ENCODE measurements at regions not wholly inside any gene's neighbourhood (a gene's known extent, or its start where the extent isn't known, plus 50 kb on each side); places are given as distances from the start of the nearest gene placed in this dataset.
"Not testable (repeated sequence)": the region's sequence is repeated elsewhere in the genome, so short reads cannot be mapped to it uniquely, and the experiment has no call there.

- DNase-seq (ENCODE audit: low spot score in 2 of 2), result no peak
- TF ChIP-seq CTCF (IDR thresholded peaks at IDR 0.05), result no peak
- TF ChIP-seq POLR2A (IDR thresholded peaks at IDR 0.05), result no peak
- intact Hi-C loops (cut with DNase I; ENCODE audit: low total_unique reads), result no loop called here
- WGBS, 2 donors, result 43 to 61% methylated on average over 7 of the region's 7 CpGs
- H3K4me3 ChIP-seq (ENCODE audit: low read depth, poor library complexity, severe bottlenecking), result no peak overlapping the region
These were observed 185.6 kb upstream of the SALL3 start for GRCh38 chr18:78794071-78794430.

DNA sequence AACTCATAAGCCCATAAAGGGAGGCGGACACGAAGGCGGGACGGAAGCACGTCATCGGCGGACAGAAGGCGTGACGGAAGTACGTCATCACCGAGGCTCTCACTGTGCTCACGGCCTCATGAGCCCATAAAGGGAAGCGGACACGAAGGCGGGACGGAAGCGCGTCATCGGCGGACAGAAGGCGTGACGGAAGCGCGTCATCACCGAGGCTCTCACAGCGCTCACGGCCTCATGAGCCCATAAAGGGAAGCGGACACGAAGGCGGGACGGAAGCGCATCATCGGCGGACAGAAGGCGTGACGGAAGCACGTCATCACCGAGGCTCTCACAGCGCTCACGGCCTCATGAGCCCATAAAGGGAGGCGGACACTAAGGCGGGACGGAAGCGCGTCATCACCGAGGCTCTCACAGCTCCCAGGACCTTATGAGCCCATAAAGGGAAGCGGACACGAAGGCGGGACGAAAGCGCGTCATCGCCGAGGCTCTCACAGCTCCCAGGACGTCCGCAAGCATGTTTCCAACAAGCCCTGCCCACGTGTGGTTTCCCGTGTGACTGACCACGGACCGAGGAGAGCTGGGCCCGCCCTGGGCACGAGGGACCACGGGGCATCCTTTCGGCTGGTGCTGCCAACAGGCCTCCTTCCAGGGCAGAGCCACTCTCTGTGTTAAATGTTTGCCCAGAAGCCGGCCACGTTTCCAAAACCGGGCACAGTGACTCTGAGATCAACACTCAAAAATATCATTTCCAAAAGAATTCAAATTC is 182.7 kb upstream of the SALL3 start:
- WGBS, 2 donors, result 93% methylated on average over 67 of the region's 67 CpGs
- H3K4me3 ChIP-seq (ENCODE audit: low read depth, poor library complexity, severe bottlenecking), result no peak overlapping the region
- no peak for DNase-seq (ENCODE audit: low spot score in 2 of 2)
- TF ChIP-seq CTCF (IDR thresholded peaks at IDR 0.05) (no peak), POLR2A (IDR thresholded peaks at IDR 0.05) (no peak)
- intact Hi-C loops (cut with DNase I; ENCODE audit: low total_unique reads), result no loop called here

- no peak for DNase-seq (ENCODE audit: low spot score in 2 of 2)
- TF ChIP-seq CTCF (IDR thresholded peaks at IDR 0.05) (no peak), POLR2A (IDR thresholded peaks at IDR 0.05) (no peak)
These were observed 182.1 kb upstream of the SALL3 start for GRCh38 chr18:78797499-78797898.

GRCh38 chr18:78798402-78799175 is 181.0 kb upstream of the SALL3 start:
- WGBS, 2 donors, result 83 to 85% methylated on average over 29 of the region's 29 CpGs
- no peak for TF ChIP-seq CTCF (IDR thresholded peaks at IDR 0.05)
- no peak for TF ChIP-seq POLR2A (IDR thresholded peaks at IDR 0.05)
- DNase-seq (ENCODE audit: low spot score in 2 of 2), result no peak
- intact Hi-C loops (cut with DNase I; ENCODE audit: low total_unique reads), result no loop called here
- H3K4me3 ChIP-seq (ENCODE audit: low read depth, poor library complexity, severe bottlenecking), result no peak overlapping the region

More at GRCh38 chr18:78797499-78797898, 182.1 kb upstream of the SALL3 start:
- H3K4me3 ChIP-seq (ENCODE audit: low read depth, poor library complexity, severe bottlenecking), result no peak overlapping the region
- 87 to 89% methylated on average over 11 of the region's 11 CpGs for WGBS, 2 donors
- intact Hi-C loops (cut with DNase I; ENCODE audit: low total_unique reads), result no loop called here

DNA sequence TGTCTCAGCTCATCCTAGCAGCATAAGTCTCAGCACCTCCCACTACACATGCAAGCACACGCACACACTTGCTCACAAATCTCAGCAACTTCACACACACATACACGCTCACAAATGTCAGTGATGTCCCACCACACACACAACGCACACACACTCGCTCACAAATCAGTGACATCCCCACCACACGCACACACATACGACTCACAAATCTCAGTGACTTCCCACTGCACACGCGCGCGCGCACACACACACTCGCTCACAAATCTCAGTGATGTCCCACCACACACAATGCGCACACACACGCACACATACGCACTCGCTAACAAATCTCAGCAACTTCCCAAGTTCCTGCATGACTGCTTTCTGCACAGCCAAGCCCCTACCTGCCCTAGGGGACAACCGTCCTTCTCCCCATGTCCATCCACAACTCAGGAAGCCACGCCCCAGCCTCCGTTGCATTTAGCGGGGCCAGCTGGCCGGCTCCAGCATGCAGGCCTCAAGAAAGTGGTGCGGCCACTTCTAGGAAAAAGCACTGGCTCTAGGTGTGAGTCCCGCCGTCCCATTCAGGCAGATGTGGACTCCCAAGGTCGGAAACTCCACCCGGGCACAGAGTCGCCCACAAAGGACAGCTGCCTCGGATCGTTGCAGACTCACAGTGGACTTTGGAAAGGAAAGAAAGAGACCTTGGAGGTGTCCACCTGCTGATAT is 180.1 kb upstream of the SALL3 start:
- intact Hi-C loops (cut with DNase I; ENCODE audit: low total_unique reads), result no loop called here
- H3K4me3 ChIP-seq (ENCODE audit: low read depth, poor library complexity, severe bottlenecking), result no peak overlapping the region
- TF ChIP-seq POLR2A (IDR thresholded peaks at IDR 0.05) (no peak), CTCF (IDR thresholded peaks at IDR 0.05) (no peak)
- WGBS, 2 donors, result 72 to 84% methylated on average over 29 of the region's 29 CpGs
- DNase-seq (ENCODE audit: low spot score in 2 of 2), result no peak

DNA sequence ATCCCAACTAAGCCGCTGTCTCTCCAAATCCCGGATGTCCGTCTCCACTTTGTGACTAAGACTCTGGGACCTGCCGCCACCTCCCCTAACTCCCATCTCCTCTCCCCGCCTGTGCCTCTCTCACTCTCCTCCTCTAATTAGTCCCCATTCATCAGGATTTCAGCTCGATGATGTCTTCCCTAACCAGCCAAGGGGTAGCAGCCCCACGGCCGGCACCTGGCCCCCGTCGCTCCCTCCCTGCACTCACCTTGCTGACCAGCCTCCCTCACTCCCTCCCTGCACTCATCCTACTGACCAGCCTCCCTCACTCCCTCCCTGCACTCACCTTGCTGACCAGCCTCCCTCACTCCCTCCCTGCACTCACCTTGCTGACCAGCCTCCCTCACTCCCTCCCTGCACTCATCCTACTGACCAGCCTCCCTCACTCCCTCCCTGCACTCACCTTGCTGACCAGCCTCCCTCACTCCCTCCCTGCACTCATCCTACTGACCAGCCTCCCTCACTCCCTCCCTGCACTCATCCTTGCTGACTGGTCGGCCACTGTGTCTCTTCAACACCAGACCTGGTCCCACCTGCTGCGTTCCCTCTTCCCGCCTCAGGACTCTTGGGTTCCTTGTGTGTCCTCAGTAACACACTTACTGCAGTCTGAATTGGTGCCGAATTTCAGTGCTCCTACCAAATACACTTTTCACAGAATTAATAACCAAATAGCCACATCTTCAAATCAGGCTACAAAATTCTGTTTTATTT is 179.3 kb upstream of the SALL3 start:
- DNase-seq (ENCODE audit: low spot score in 2 of 2); H3K4me3 ChIP-seq (ENCODE audit: low read depth, poor library complexity, severe bottlenecking); intact Hi-C loops (cut with DNase I; ENCODE audit: low total_unique reads): not testable (repeated sequence)
- 75 to 78% methylated on average over 14 of the region's 14 CpGs for WGBS, 2 donors
